K562 (cell line): ENCODE measurements at regions not wholly inside any gene's neighbourhood (a gene's known extent, or its start where the extent isn't known, plus 50 kb on each side); places are given as distances from the start of the nearest gene placed in this dataset.

Experiments
- ATAC-seq: fragments of 200-7000 bp; cut with Tn5 transposase; 3 replicates; pipeline ENCODE4 v1.9.1; 2020; ENCODE audit warnings: moderate library complexity
- BruUV-seq: library from RNA; stranded (reverse); fragments of 400-500 nt; replicated peaks from 2 replicates; lab custom pipeline; 2021; lab: Mats Ljungman, UMichigan
- CTCF ChIA-PET: fragments of 300-600 bp; formaldehyde crosslinking; extraction: SDS; loops from one replicate; lab custom pipeline; 2021; ENCODE audit warnings: low intra/inter-chr PET ratio; lab: Yijun Ruan, JAX
- POLR2A ChIA-PET: fragments of 300-600, 350-650 bp; sonication (Branson Sonifier 250); formaldehyde crosslinking; extraction: SDS; loops from one replicate; lab custom pipeline; 2021; ENCODE audit warnings: antibody characterized with exemption, inconsistent platforms; lab: Yijun Ruan, JAX
- DNase-seq, 4 experiments: peaks; one replicate each; pipeline versions ENCODE4 v3.0.0 to v3.0.0-alpha.2; 2011 to 2018; ENCODE audit warnings: low spot score in 3 of 4, mixed read lengths in 3 of 4; ENCODE audit errors: extremely low read depth in 1 of 4
- FAIRE-seq: peaks from 2 replicates; lab custom pipeline; 2011; peaks lifted over from hg19 to GRCh38; lab: Jason Lieb, UNC
- H2AFZ ChIP-seq: 2 replicates; pipeline ENCODE4 v1.6.0; 2011; ENCODE audit warnings: low read depth, low read length, control low read depth, inconsistent platforms
- H3K27ac ChIP-seq: fragments of 200-600 bp; 3 replicates; pipeline ENCODE4 v1.8.0; 2011; ENCODE audit warnings: low read depth, mild to moderate bottlenecking, control low read depth, inconsistent platforms, low read length, moderate library complexity, mixed read lengths; ENCODE audit errors: extremely low read depth
- H3K27me3 ChIP-seq, 2 experiments: fragments of 300-600 bp in 1 of 2; 2 replicates in 1 of 2; 3 replicates in 1 of 2; pipeline versions ENCODE4 v1.6.0 to v1.8.0; 2011; ENCODE audit warnings: inconsistent platforms in 2 of 2, low read length in 2 of 2, mild to moderate bottlenecking in 1 of 2, mixed read lengths in 1 of 2, moderate library complexity in 1 of 2; ENCODE audit not compliant: control insufficient read depth in 2 of 2, insufficient read depth in 2 of 2
- H3K36me3 ChIP-seq: fragments of 300-600 bp; 3 replicates; pipeline ENCODE4 v1.8.0; 2011; ENCODE audit warnings: mild to moderate bottlenecking, low read length, inconsistent platforms; ENCODE audit not compliant: control insufficient read depth, insufficient read depth
- H3K4me1 ChIP-seq, 2 experiments: fragments of 200-600 bp in 1 of 2; replicated peaks in 1 of 2; 2 replicates in 1 of 2; 3 replicates in 1 of 2; pipeline versions ENCODE4 v1.5.1 to v1.8.0; 2011; ENCODE audit warnings: inconsistent platforms in 2 of 2, low read length in 2 of 2, mild to moderate bottlenecking in 1 of 2, mixed read lengths in 1 of 2, moderate library complexity in 1 of 2; ENCODE audit not compliant: control insufficient read depth in 2 of 2, insufficient read depth in 2 of 2
- H3K4me2 ChIP-seq: 2 replicates; pipeline ENCODE4 v1.6.1; 2011; ENCODE audit warnings: low read length, control low read depth, inconsistent platforms, mixed read lengths; ENCODE audit not compliant: insufficient read depth
- H3K4me3 ChIP-seq: fragments of 200-600 bp; sonication (generic), shearing (Covaris generic); 2 replicates; pipeline ENCODE4 v1.5.1; 2016; ENCODE audit warnings: control low read depth, inconsistent platforms
- H3K79me2 ChIP-seq: fragments of 200-600 bp; 3 replicates; pipeline ENCODE4 v1.8.0; 2011; ENCODE audit warnings: low read length, inconsistent platforms; ENCODE audit not compliant: control insufficient read depth, insufficient read depth
- H3K9ac ChIP-seq, 2 experiments: 2 replicates each; pipeline versions ENCODE4 v1.6.0 to v1.6.1; 2011; ENCODE audit warnings: low read depth in 2 of 2, low read length in 2 of 2, control low read depth in 1 of 2, inconsistent platforms in 1 of 2, mild to moderate bottlenecking in 1 of 2, mixed read lengths in 1 of 2; ENCODE audit not compliant: insufficient read depth in 1 of 2
- H3K9me1 ChIP-seq: one replicate; pipeline ENCODE4 v1.6.0; 2011; ENCODE audit warnings: inconsistent platforms, mild to moderate bottlenecking, low read length, moderate library complexity; ENCODE audit not compliant: control insufficient read depth, insufficient read depth
- H3K9me3 ChIP-seq: replicated peaks from 2 replicates; pipeline ENCODE4 v1.5.1; 2011; ENCODE audit warnings: low read depth, low read length, inconsistent platforms; ENCODE audit not compliant: control insufficient read depth, insufficient read depth
- H4K20me1 ChIP-seq: replicated peaks from 2 replicates; pipeline ENCODE4 v1.6.1; 2011; ENCODE audit warnings: low read length, inconsistent platforms, mixed read lengths; ENCODE audit not compliant: control insufficient read depth, insufficient read depth
- CBX5 ChIP-seq: IDR thresholded peaks from 2 replicates; pipeline ENCODE4 v1.6.1; 2014; ENCODE audit warnings: low read depth, borderline replicate concordance
- CCNT2 ChIP-seq: IDR thresholded peaks from 2 replicates; pipeline ENCODE4 v1.6.1; 2011; ENCODE audit warnings: borderline replicate concordance, low read depth, mild to moderate bottlenecking, moderate library complexity, mixed read lengths, low read length; ENCODE audit not compliant: insufficient read length; ENCODE audit errors: extremely low read depth
- CGGBP1 ChIP-seq: fragments of 250-450 bp; sonication (Bioruptor Pico); IDR thresholded peaks from 2 replicates; pipeline ENCODE4 v1.9.0; 2021; ENCODE audit warnings: mild to moderate bottlenecking
- CSDE1 ChIP-seq, 2 experiments: fragments of 450-650 bp; IDR thresholded peaks; 2 replicates each; pipeline ENCODE4 v1.6.1; 2016; ENCODE audit warnings: mild to moderate bottlenecking in 1 of 2
- ETV1 ChIP-seq: fragments of 450-650 bp; conservative IDR thresholded peaks from 2 replicates; pipeline ENCODE4 v1.6.1; 2016; ENCODE audit warnings: missing genetic modification characterization, control low read depth, low read depth, missing compliant biosample characterization
- FOXJ3 ChIP-seq: sonication (generic); formaldehyde crosslinking; IDR thresholded peaks from 2 replicates; pipeline ENCODE4 v1.4.0; 2020; ENCODE audit warnings: mild to moderate bottlenecking, missing genetic modification reagents
- HDAC3 ChIP-seq: fragments of 450-650 bp; IDR thresholded peaks from 2 replicates; pipeline ENCODE4 v1.6.1; 2018; ENCODE audit warnings: borderline replicate concordance, mild to moderate bottlenecking, moderate library complexity; ENCODE audit not compliant: partially characterized antibody
- LARP7 ChIP-seq: fragments of 450-650 bp; IDR thresholded peaks from 2 replicates; pipeline ENCODE4 v1.6.1; 2016
- OTX1 ChIP-seq: fragments of 450-650 bp; formaldehyde crosslinking; IDR thresholded peaks from 2 replicates; pipeline ENCODE4 v1.4.0; 2022; ENCODE audit warnings: mild to moderate bottlenecking
- PHB2 ChIP-seq: fragments of 450-650 bp; IDR thresholded peaks from 2 replicates; pipeline ENCODE4 v1.6.1; 2017; ENCODE audit warnings: low read depth
- PTBP1 ChIP-seq: fragments of 200-400 bp; formaldehyde crosslinking; IDR thresholded peaks from 2 replicates; pipeline ENCODE4 v1.6.1; 2017; ENCODE audit warnings: low read depth, low read length
- SMARCA4 ChIP-seq: fragments of 450-650 bp; IDR thresholded peaks from 2 replicates; pipeline ENCODE4 v1.6.1; 2016
- SMC3 ChIP-seq: conservative IDR thresholded peaks from 2 replicates; pipeline ENCODE4 v1.6.1; 2011; ENCODE audit warnings: low read depth, low read length, improper control_type of control experiment; ENCODE audit not compliant: insufficient read depth
- SRF ChIP-seq, 2 experiments: fragments of 250-450, 450-650 bp in 1 of 2; sonication (Bioruptor Pico) in 1 of 2; sonication (generic) in 1 of 2; formaldehyde crosslinking; IDR thresholded peaks; 2 replicates each; pipeline versions ENCODE4 v1.5.0 to v1.5.1; 2020 to 2022; ENCODE audit warnings: mild to moderate bottlenecking in 1 of 2, missing genetic modification reagents in 1 of 2
- ZNF41 ChIP-seq: fragments of 250-450 bp; sonication (Bioruptor Pico); conservative IDR thresholded peaks from 2 replicates; pipeline ENCODE4 v1.4.0; 2020; ENCODE audit warnings: mild to moderate bottlenecking
- WGBS: fragments of 100-300 bp; shearing (Covaris generic); methylation state at CpG from one replicate; pipeline ENCODE4 v1.1.6; 2016; ENCODE audit warnings: low coverage, mixed read lengths; ENCODE audit not compliant: insufficient coverage; ENCODE audit errors: missing lambda C conversion rate; 5-methylcytosine and 5-hydroxymethylcytosine counted together
- in situ Hi-C: fragments of 300-500 bp; cut with MboI; formaldehyde crosslinking; loops from 4 replicates; pipeline ENCODE4 v1.15.0; 2018; ENCODE audit warnings: inconsistent platforms, mixed read lengths
- intact Hi-C: fragments of 100-400 bp; cut with micrococcal nuclease; formaldehyde crosslinking; loops from 2 replicates; pipeline ENCODE4 v1.14.2; 2022

- ChIA-PET POLR2A (no interaction called here), CTCF (no interaction called here)
- no peak overlapping the region for H3K27ac ChIP-seq
- ATAC-seq (no peak), DNase-seq (no peak), FAIRE-seq (no peak)
- no peak overlapping the region for H3K9ac ChIP-seq
- in situ Hi-C loops: no loop called here
- 0% methylated on average over 1 of the region's 1 CpG for WGBS
- no peak for TF ChIP-seq CCNT2
- no peak for TF ChIP-seq SRF (CRISPR knock-in tag; IDR thresholded peaks at IDR 0.05)
- TF ChIP-seq ZNF41 (CRISPR knock-in tag): no peak
- TF ChIP-seq ETV1: no peak
- TF ChIP-seq FOXJ3 (CRISPR knock-in tag): no peak
- no peak for TF ChIP-seq HDAC3
- TF ChIP-seq LARP7: no peak
- TF ChIP-seq OTX1: no peak
- TF ChIP-seq PTBP1: no peak
- no peak for TF ChIP-seq PHB2
- TF ChIP-seq CBX5: no peak
- no peak for TF ChIP-seq CSDE1 (IDR thresholded peaks at IDR 0.05)
- no peak for TF ChIP-seq SMARCA4
- no peak for TF ChIP-seq CGGBP1 (CRISPR knock-in tag)
- no peak for TF ChIP-seq SMC3
- no peaks in the 10 kb centered on the region for H3K4me1 ChIP-seq
- no TSS peak for BruUV-seq
- H3K4me2 ChIP-seq: no peak overlapping the region
- no peak overlapping the region for H3K4me3 ChIP-seq
- H3K79me2 ChIP-seq: no peaks in the 10 kb centered on the region
- H4K20me1 ChIP-seq: no peaks in the 10 kb centered on the region
- H3K9me3 ChIP-seq: no peaks in the 10 kb centered on the region
- H3K27me3 ChIP-seq: no peaks in the 10 kb centered on the region
- no peaks in the 10 kb centered on the region for H3K9me1 ChIP-seq
- no peaks in the 10 kb centered on the region for H3K36me3 ChIP-seq
- H2AFZ ChIP-seq: no peak overlapping the region
- intact Hi-C loops: no loop called here
Observed at GRCh38 chr13:85551012-85551411, 248.2 kb downstream of the SLITRK6 start.
